Keratinocyte (primary cell): ENCODE measurements at regions not wholly inside any gene's neighbourhood (a gene's known extent, or its start where the extent isn't known, plus 50 kb on each side); places are given as distances from the start of the nearest gene placed in this dataset.

Experiments used
- EZH2 ChIP-seq: IDR thresholded peaks from one replicate; pipeline ENCODE4 v1.6.1; 2012; ENCODE audit warnings: inconsistent platforms, mild to moderate bottlenecking, low read length, moderate library complexity
- TF ChIP-seq, protein P1 (sequence below), 3 experiments: IDR thresholded peaks in 1 of 3; conservative IDR thresholded peaks in 1 of 3; optimal IDR thresholded peaks in 1 of 3; 2 replicates in 2 of 3; 3 replicates in 1 of 3; pipeline versions ENCODE3 to v1.5.1; 2011; ENCODE audit warnings: low read length in 3 of 3, mild to moderate bottlenecking in 3 of 3, moderate library complexity in 2 of 3, control low read depth in 1 of 3, inconsistent platforms in 1 of 3; ENCODE audit not compliant: insufficient read depth in 2 of 3; ENCODE audit errors: extremely low read depth in 1 of 3

DNA sequence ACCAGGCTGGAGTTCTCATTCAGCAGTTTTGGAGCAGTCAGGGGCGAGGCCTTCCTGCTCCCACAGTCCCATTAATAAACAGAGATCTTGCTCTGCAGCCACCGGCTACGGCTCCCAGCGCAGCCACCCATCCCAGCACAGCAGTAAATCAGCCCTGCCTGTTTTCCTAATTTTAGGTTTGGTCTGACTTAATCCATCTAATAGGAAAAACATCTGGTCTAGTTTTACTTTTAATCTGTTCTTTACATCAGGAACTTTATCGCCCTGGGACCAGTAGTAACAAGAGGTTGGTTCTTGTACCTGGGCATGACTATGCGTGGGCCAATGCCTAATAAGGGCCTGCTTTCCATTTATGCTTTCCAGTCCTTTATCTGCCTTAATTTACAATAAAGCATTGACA lies 264.0 kb upstream of the DPH6 start:
- TF ChIP-seq, protein P1, sequence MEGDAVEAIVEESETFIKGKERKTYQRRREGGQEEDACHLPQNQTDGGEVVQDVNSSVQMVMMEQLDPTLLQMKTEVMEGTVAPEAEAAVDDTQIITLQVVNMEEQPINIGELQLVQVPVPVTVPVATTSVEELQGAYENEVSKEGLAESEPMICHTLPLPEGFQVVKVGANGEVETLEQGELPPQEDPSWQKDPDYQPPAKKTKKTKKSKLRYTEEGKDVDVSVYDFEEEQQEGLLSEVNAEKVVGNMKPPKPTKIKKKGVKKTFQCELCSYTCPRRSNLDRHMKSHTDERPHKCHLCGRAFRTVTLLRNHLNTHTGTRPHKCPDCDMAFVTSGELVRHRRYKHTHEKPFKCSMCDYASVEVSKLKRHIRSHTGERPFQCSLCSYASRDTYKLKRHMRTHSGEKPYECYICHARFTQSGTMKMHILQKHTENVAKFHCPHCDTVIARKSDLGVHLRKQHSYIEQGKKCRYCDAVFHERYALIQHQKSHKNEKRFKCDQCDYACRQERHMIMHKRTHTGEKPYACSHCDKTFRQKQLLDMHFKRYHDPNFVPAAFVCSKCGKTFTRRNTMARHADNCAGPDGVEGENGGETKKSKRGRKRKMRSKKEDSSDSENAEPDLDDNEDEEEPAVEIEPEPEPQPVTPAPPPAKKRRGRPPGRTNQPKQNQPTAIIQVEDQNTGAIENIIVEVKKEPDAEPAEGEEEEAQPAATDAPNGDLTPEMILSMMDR (optimal IDR thresholded peaks at IDR 0.05 in 1 of 3, IDR thresholded peaks at IDR 0.05 in 1 of 3, conservative IDR thresholded peaks at IDR 0.05 in 1 of 3; ENCODE audit: extremely low read depth in 1 of 3, insufficient read depth in 2 of 3, low read length in 3 of 3) = no peak
- no peak for TF ChIP-seq EZH2
